Left hindlimb (tissue), 1 donor: ENCODE measurements at regions not wholly inside any gene's neighbourhood (a gene's known extent, or its start where the extent isn't known, plus 50 kb on each side); places are given as distances from the start of the nearest gene placed in this dataset.
"Not testable (repeated sequence)": the region's sequence is repeated elsewhere in the genome, so short reads cannot be mapped to it uniquely, and the experiment has no call there.

Experiments
- DNase-seq: peaks from one replicate; pipeline ENCODE4 v3.0.0-alpha.2; 2018

DNA sequence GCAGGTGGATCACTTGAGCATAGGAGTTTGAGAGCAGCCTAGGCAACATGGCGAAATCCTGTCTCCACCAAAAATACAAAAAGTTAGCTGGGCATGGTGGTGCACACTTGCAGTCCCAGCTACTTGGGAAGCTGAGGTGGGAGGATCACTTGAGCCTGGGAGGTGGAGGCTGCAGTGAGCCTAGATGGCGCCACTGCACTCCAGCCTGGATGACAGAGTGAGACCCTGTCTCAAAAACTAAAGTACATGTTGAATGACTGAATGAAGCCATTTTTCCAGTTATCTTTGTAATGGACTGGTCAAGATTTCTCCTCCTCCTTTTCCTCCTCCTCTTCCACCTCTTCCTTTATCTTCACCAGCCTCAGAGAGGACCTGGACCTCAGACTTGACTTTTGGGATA is 272.0 kb downstream of the SMAD2 start:
- no peak for DNase-seq

DNA sequence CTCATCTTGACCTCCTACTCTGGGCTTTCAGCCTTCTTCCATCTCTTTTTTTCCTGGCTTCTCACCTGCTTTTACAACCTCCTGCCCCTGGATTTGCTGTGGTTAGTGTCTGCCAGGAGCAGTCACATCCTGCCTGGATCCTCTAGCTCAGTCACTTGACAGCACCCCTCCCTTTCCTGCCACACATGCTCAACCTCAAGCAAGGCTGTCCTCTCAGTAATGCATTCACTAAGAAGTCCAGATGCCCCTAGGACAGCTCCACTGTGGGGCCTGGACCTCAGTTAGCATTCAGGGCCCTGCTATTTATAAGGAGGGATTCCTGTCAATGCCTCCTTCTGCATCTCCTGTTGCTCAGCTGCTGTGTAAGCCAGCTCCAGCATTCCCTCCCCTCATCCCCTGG is 275.5 kb downstream of the SMAD2 start:
- DNase-seq = no peak

DNA sequence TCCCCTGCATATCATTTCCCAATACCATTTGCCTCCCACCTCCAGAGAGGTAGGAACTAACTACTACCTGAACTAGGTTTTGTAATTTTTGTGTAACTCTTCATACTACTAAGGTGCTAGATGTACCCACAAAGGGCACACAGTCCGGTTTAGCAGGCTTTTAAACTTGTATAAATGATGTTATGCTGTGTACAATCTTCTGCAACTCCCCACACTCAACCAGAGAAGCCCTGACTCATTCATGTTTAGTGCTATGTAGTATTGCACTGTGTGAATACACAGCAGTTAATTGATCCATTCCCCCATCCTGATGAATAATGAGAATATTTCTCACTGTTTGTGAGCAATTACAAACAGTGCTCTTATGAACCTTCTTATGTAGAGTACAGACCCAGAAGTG is 285.6 kb downstream of the SMAD2 start:
- no peak for DNase-seq

DNA sequence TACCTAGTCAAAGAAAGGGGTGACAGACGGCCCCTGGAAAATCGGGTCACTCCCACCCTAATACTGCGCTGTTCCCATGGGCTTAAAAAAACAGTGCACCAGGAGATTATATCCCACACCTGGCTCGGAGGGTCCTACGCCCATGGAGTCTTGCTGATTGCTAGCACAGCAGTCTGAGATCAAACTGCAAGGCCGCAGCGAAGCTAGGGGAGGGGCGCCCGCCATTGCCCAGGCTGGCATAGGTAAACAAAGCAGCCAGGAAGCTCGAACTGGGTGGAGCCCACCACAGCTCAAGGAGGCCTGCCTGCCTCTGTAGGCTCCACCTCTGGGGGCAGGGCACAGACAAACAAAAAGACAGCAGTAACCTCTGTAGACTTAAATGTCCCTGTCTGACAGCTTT is 292.9 kb downstream of the SMAD2 start:
- not testable (repeated sequence) for DNase-seq

DNA sequence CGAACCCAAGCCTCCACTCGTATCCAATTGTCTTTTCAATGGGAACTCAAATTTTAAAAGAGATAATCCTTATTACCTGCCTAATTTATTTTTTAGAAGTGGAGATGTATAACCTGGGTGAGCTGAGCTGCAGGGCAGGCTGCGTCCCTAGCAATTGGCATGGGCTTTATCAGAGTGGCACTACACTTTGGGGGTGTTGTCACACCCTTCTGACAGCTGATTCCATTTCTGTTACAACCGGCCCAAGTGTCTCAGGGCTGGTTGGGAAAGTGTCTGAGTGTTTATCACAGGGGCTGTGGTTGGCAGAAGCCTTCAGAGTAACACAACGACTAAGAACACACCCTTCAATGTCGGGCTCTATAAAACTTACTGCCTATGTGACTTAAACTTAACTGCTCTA is 295.0 kb downstream of the SMAD2 start:
- DNase-seq = no peak

DNA sequence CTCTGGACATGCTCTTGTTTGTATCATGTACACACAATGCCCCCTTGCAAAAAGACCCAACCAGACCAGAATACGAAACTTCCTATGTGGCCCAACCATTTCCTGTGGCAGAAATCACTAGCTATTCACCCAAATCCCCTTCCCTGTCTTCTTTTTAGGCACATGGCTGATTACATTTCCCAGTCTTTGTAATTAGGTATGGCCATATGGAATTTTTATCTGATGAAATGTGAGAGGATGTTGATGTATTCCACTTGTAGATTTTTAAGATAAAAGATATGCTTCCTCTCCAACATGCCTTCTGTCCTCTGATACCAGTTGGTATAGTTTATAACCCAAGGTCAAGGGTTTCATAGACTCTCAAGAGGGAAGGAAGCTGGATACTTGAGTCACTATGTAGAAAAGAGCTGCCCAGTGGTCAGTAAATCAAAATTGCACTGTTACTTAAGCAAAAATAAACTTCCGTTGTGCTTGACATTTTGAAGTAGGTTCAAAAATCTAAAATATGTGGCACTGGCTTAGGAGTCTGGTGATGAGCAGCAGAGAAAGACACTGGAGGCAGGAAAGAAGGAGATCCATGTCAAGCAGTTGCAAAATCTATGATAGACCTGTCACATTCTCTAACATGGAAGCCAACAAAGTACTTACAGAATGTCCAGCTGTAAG is 297.4 kb downstream of the SMAD2 start:
- no peak for DNase-seq

DNA sequence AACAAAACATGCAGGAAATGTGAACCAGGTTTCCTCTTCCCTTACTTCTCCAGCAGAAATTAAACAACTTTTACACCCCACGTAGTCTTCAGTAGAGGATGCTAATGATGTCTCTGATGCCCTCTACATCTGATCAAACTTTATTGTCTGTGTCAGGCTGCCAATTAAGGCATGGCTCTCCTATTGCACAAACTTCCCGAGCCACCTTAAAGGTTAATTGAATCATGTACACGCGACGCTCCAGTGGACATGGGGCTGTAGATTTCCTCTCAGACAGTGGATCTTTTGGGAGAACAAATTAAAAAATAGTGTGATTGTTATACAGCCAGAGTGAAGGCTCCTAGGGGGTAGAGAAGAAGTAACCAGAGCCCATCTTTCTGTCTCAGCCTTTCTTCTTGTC is 301.6 kb downstream of the SMAD2 start:
- no peak for DNase-seq

DNA sequence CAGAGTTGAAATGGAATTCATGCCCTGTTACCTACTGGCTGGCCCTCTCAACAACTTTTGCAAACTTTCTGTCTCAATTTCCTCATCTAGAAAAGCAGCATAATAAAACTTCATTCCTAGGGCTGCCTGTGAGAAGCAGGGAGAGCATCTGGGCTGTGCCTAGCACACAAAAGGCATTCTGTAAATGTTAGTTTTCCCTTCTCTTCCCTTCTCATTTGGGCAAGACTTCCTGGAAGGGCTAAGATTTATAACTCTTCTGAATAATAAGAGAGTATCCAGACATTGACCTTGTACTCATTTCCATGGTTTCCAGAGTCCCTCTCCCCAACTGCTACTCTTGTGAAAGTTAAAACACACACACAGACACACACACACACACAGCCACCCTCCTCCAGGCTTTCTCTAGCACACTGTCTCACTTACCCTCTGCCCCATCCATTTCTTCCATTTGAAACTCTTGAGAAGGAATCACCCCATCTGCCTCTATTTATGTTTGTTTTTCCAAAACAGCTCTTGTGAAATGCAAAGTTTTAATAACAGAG is 302.1 kb downstream of the SMAD2 start:
- DNase-seq = no peak

DNA sequence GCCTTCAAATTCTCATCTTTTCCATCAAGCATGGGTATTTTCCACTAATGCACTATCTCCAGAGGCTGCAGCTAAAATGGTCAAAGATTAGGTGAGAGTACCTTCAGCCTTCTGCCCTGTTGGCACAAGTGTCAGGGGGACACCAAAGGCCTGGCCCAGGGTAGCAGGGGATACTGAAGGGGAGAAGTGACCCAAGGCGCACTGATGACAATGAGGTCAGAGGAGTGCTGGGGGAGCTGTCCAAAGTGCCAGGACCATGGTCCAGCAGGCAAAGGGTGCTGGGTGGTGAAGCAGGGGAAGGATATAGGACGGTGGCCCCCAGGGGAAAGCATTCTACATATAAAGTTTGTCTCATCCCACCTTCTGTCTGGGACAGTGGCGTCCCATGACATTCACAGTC is 303.4 kb downstream of the SMAD2 start:
- DNase-seq = no peak

DNA sequence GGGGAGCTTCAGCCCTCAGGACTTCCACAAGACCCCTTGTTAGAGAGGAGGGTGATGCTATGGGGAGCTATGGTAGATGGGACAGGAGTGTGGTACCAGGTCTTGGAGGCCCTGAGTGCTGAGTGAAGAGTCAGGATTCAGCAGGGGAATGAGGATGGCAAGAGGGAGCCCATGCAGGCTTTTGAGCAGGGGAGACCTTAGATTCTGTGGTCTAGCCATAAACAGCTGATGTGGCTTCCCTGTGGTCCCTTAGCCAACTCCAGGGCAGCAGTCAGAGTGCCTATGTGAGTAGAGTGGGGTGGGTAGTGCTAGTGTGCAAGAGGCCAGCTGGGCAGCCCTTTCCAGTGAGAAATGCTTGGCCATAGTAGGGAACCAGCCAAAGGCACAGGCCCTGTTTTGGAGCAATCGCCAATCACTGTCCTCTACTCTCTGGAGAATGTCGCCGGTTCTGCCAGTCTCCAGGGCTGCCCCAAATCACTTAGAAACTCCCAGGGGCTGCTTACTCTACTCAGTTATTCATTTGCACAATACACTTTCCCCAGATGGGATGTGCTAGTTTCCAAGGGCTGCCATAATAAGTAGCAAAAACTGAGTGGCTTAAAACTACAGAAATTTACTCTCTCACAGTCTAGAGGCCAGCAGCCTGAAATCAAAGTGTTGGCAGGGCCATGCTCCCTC is 310.5 kb downstream of the SMAD2 start:
- no peak for DNase-seq

DNA sequence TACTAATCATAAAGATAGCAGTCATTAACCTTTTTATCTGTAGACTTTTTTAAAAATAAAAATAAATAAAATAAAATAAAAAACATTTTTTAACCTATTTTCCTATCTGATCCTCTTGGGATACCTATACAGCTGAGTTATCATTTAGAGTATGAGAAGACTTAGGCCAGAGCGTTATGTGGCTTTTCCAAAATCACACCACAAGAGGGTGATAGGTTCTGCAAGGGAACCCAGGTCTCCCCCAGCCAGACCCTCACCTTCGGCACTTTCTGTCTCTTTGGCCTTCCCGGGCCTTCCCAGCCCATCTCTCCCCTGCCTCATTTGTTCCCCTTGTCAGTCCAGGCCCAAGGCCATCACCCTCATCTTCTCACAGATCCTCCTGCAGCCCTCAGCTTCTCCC is 311.7 kb downstream of the SMAD2 start:
- DNase-seq = no peak

DNA sequence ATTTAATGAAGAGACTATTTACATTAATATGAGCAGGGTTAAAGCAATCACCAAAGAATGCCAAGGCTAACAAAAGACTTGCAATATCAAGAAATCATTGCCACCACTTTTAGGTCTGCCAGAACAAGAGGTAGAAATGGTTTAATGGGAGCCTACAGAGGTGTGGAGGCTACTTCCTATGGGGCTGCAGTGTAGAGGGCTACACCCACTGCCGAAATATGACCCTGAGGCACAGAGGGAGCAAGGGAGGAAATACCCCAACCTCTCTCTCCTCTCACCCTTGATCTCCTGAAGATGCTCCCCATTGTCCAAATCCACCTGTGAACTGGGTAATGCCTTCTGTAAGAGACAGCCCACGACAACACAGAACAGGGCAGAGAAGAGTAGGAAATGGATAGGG is 315.4 kb downstream of the SMAD2 start:
- no peak for DNase-seq

DNA sequence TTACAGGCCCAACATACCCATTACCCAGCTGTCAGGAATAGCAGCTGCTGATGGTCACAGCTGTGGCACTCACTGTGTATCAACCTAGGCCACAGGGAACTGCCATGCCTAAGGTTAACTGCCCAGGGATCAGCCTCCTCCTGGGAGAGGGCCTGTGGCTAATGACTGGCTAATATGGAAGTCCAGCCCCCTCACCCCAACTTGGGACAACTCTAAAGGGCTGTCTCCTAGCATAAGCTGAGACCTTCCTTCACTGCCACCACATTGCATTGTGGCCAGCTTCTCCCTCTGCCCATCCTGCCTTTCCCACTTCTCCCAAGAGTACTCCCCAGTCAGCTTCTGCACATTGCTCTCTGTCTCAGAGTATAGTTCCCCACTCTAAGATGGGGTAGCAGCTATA is 316.5 kb downstream of the SMAD2 start:
- DNase-seq = no peak

DNA sequence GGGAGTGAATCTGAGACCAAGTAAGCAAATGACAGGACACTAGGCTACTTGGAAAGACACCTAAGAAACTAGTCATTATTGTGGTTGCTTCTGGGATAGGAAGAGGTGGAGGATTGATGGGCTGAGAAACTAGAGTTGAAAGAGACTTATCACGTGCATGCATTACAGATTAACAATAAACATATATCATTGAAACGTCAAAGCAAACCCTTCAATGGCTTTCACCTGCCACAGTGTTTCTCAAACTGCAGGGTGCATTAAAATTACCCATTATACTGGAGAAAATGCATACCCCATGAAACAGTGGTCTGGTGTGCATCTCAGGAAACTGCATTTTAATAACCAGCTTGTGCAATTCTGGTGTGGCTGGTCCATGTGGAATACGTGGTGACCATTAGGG is 318.8 kb downstream of the SMAD2 start:
- no peak for DNase-seq

DNA sequence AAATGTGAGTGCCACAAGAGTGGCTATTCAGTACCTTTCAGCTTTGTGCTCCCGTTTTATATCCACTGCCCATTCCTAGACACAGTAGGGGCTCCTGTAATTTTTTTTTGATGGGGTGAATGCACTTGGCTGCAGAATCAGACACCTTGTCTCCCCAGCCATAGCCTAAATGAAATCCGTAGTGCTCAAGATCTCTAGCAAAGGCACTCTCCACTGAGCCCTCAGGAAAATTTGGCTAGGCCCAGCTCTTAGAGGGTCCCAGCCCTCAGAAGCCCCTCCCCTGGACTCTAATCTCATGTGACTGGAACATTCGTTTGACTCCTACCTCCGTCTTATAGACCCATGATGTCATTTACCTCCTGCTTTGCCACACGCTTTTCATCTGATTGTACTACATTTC is 323.9 kb downstream of the SMAD2 start:
- no peak for DNase-seq

DNA sequence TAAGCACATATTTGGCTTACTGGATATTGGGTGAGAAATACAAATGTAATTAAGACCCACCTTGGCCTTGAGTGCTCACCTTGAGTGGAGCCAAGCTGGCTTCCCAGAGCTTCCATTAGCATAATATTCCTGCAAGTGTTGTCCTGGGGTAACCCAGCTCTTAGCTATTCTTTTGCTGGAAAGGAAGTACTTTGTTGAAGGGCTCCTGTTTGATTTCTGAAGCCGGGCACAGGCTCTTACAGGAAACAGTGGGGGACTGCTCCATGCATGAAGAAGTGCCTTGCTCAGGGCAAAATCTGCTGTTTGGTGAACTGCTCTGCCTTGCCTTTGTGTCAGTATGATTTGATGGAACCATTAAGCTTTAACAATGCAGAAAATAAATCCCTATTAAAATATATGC is 325.4 kb downstream of the SMAD2 start:
- DNase-seq = no peak

DNA sequence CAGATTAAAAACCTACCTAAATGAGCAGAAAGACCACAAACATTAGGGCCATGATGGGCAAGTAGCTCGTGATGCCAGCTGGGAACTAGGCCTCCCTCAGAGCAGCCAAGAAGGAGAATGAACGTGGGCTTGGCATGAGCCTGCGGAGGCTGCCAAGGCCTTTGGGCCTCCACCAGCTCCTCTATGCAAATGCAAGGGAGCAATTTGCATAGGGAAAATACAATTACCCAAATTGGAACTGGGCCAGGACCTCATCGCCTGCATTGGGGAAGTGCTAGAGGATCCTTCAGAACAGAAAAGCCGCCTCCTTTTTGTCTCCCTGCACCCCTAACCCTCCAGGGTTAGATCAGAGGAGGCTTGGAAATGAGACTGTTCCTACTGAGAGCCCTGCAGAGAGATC is 326.4 kb downstream of the SMAD2 start:
- no peak for DNase-seq

DNA sequence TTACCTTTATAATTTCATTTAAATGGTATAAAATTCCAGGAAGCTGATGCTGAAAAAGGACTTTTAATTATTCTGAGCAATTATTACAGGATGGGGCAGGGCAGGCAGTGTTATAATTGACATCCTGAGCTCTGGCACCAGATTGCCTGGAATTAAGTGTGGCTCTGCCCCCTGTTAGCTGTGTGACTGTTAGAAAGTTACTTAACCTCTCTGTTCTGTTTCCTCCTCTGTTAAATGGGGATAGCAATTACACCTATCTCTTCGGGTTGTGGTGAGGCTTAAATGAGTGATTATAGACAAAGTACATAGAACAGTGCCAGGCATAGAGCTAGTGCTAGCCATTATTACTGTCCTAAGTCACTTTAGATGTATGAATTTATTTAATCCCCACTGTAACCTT is 327.3 kb downstream of the SMAD2 start:
- DNase-seq = no peak

DNA sequence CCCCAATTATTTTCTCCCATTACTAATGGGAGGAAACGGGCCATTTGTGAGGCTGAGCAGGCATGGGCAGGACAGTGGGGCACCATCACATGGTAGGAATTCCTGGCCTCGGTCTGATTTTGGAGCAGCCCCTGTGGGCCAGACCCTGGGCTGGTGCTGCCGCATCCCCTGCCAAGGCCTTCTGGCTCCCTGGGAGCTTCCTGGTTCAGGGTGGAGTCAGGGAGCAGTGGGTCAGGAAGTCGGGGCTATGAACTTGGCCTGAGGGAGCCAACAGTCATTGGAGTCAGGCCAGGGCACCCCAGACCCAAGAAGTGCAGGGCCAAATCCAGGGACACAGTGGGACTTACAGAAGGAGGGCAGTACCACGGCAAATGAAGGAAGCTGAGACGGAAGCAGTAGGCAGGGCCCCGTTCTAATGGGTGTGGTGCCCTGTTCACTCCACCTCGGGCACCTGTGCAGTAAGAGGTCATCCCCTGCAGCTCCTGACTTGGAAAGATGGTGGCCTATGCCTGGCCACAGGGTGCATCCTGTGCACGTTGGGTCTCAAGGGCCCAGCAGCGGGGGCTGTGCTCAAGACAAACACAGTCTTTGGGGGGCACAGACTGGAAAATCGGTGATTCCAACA is 328.1 kb downstream of the SMAD2 start:
- DNase-seq = no peak

DNA sequence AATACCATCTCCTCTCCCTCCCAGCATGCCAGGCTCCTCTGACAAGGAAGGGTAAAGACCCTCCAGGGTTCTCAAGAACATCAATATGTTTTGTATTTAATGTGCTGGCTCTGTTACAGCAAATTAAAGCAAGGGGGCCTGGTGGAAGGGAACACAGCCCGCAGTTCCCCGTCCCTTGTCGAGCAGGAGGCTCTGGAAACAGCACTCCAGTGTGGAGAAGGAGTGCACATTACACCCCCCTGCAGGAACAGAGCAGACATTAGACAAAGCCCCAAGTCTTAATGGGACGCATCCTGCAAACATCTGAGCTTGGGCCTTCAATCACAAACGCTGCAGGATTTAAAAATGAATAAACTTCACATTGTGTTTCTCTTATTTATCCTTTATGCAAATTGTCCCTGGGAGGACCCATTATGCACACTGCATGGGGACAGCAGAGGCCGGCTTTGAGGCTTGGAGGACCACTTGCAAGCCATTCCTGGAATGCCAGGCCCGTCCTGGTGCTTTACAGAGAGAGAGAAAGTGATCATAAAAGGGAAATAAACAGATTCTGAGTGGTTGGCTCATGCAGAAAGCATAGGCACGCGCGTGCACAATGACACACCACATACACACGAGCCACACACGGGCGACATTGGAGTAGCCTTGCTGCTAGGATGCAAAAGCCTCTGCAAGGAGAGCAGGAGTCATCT is 328.7 kb downstream of the SMAD2 start:
- DNase-seq = no peak

DNA sequence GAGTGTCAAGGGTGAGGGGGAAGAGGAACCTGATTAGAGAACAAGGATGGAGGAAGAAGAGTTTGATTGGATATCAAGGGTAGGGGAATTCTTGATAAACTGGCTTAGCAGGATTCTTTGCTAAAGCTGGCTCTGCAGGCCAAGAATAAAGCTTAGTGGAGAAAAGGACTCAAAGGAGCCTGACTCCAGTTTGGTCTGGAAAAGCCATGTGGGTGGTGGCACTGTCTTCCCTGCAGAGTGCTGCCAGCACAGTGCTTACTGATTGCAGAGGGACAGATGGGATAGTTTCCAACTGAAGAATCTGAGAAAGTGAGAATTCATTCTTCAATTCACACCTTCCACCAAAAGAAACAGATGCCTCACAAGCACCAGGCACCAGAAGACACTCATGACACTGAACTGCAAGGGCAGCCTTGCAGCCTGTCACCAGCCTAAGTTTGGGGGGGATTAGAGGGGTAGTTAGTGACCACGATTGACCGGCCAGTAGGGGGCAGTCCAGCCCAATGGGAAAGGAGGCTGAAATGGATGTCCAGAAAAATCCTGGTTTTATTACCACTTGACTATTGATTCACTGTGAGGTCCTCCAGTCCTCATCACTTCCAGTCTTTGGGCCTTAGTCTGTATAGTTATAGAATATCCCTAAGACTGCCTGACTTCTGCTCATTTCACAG is 334.5 kb downstream of the SMAD2 start:
- no peak for DNase-seq

DNA sequence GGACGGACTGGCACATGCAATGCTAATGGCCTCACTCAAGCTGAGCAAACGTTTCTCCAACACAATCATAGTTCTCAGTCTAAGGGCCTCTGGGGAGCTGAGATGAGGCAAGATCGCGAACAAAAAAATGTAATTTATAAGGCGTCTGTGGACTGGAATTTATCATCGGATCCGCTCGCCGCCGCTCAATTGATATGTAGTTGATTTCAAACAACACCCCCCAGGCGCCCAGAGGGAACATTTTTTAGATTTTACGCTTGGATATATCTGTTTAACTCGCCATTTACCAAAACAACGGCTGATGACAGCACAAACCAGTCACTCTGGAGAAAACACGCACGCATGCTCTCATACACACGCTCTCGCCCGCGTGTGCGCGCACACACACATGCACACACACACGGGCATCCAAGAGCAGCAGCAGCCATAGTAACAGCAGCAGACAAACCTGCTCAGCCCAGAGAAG is 335.8 kb downstream of the SMAD2 start:
- DNase-seq = no peak
